Breast epithelium (tissue), 3 donors: ENCODE measurements at regions not wholly inside any gene's neighbourhood (a gene's known extent, or its start where the extent isn't known, plus 50 kb on each side); places are given as distances from the start of the nearest gene placed in this dataset.

Experiments used
- POLR2A ChIP-seq: fragments of 450-650 bp; IDR thresholded peaks from one replicate; pipeline ENCODE4 v1.6.1; 2016; ENCODE audit warnings: antibody characterized with exemption, mild to moderate bottlenecking, moderate library complexity
- TF ChIP-seq, protein P1 (sequence below), 3 donors: fragments of 450-650 bp; IDR thresholded peaks; one replicate each; pipeline ENCODE4 v1.5.1; 2016 to 2017; ENCODE audit warnings: antibody characterized with exemption in 3 of 3, mild to moderate bottlenecking in 3 of 3, moderate library complexity in 3 of 3

DNA sequence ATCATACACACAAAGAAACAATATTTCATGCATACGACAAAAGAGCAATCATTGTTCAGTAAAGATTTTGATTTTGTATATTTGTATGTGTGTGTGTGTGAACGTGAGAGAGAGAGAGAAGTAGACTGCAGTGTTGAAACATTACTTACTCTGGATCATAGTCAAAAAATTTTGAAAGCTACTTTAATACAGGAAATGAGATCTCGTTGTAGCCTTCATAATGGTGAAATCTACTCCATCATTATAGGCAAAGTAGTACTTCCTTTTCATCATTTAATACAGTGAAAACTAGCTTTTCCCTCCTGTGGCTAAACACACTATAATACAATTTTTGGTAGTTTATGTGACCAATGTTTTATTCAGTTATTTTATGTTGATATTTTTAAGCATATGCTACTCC, 1427.7 kb upstream of the C9orf72 start:
- TF ChIP-seq, protein P1, sequence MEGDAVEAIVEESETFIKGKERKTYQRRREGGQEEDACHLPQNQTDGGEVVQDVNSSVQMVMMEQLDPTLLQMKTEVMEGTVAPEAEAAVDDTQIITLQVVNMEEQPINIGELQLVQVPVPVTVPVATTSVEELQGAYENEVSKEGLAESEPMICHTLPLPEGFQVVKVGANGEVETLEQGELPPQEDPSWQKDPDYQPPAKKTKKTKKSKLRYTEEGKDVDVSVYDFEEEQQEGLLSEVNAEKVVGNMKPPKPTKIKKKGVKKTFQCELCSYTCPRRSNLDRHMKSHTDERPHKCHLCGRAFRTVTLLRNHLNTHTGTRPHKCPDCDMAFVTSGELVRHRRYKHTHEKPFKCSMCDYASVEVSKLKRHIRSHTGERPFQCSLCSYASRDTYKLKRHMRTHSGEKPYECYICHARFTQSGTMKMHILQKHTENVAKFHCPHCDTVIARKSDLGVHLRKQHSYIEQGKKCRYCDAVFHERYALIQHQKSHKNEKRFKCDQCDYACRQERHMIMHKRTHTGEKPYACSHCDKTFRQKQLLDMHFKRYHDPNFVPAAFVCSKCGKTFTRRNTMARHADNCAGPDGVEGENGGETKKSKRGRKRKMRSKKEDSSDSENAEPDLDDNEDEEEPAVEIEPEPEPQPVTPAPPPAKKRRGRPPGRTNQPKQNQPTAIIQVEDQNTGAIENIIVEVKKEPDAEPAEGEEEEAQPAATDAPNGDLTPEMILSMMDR (IDR thresholded peaks at IDR 0.05): no peak
- TF ChIP-seq POLR2A: no peak
